Trophoblast cell (in vitro differentiated cells and primary cell): ENCODE measurements at regions not wholly inside any gene's neighbourhood (a gene's known extent, or its start where the extent isn't known, plus 50 kb on each side); places are given as distances from the start of the nearest gene placed in this dataset.

Source experiments
- DNase-seq, 2 donors: peaks; one replicate each; pipeline ENCODE4 v3.0.0-alpha.2; 2016
- H2AFZ ChIP-seq: 2 replicates; pipeline ENCODE4 v1.6.1; 2013; ENCODE audit warnings: low read length, moderate library complexity, mild to moderate bottlenecking; ENCODE audit not compliant: insufficient read depth, poor library complexity
- H2AK5ac ChIP-seq: 2 replicates; pipeline ENCODE4 v1.6.1; 2013; ENCODE audit warnings: mild to moderate bottlenecking, low read length
- H2BK120ac ChIP-seq: 2 replicates; pipeline ENCODE4 v1.6.1; 2013; ENCODE audit warnings: low read length, mild to moderate bottlenecking, moderate library complexity; ENCODE audit not compliant: insufficient read depth, poor library complexity
- H2BK12ac ChIP-seq: 2 replicates; pipeline ENCODE4 v1.6.1; 2013; ENCODE audit warnings: mild to moderate bottlenecking, low read length, moderate library complexity
- H2BK5ac ChIP-seq: 2 replicates; pipeline ENCODE4 v1.6.1; 2013; ENCODE audit warnings: low read length, low read depth, moderate library complexity, mild to moderate bottlenecking; ENCODE audit not compliant: poor library complexity
- H3K14ac ChIP-seq: 2 replicates; pipeline ENCODE4 v1.6.1; 2013; ENCODE audit warnings: mild to moderate bottlenecking, low read length
- H3K18ac ChIP-seq: 2 replicates; pipeline ENCODE4 v1.6.1; 2013; ENCODE audit warnings: mild to moderate bottlenecking, low read length
- H3K23ac ChIP-seq: 2 replicates; pipeline ENCODE4 v1.6.1; 2013; ENCODE audit warnings: low read length
- H3K27ac ChIP-seq: 2 replicates; pipeline ENCODE4 v1.5.1; 2013; ENCODE audit warnings: low read depth, mild to moderate bottlenecking, inconsistent platforms, low read length, moderate library complexity
- H3K27me3 ChIP-seq: 2 replicates; pipeline ENCODE4 v1.6.1; 2013; ENCODE audit warnings: inconsistent platforms, mild to moderate bottlenecking, low read length, moderate library complexity; ENCODE audit not compliant: insufficient read depth
- H3K36me3 ChIP-seq, 2 experiments: 1 replicate in 1 of 2; 2 replicates in 1 of 2; pipeline ENCODE4 v1.6.1; 2013; ENCODE audit warnings: low read length in 2 of 2, mild to moderate bottlenecking in 2 of 2, moderate library complexity in 1 of 2; ENCODE audit not compliant: insufficient read depth in 2 of 2, control insufficient read depth in 1 of 2
- H3K4ac ChIP-seq: 2 replicates; pipeline ENCODE4 v1.6.1; 2013; ENCODE audit warnings: low read depth, mild to moderate bottlenecking, low read length, moderate library complexity
- H3K4me1 ChIP-seq, 2 experiments: 1 replicate in 1 of 2; 2 replicates in 1 of 2; pipeline ENCODE4 v1.6.1; 2013; ENCODE audit warnings: low read length in 2 of 2, mild to moderate bottlenecking in 2 of 2, moderate library complexity in 1 of 2; ENCODE audit not compliant: insufficient read depth in 2 of 2, control insufficient read depth in 1 of 2
- H3K4me2 ChIP-seq: 2 replicates; pipeline ENCODE4 v1.6.1; 2013; ENCODE audit warnings: inconsistent platforms, mild to moderate bottlenecking, low read length, moderate library complexity
- H3K4me3 ChIP-seq: 2 replicates; pipeline ENCODE4 v1.5.1; 2013; ENCODE audit warnings: mild to moderate bottlenecking, low read depth, low read length, inconsistent platforms
- H3K79me1 ChIP-seq: one replicate; pipeline ENCODE4 v1.6.1; 2013; ENCODE audit warnings: low read length
- H3K79me2 ChIP-seq: 2 replicates; pipeline ENCODE4 v1.6.1; 2013; ENCODE audit warnings: low read length, mild to moderate bottlenecking; ENCODE audit not compliant: control insufficient read depth, insufficient read depth, poor library complexity
- H3K9ac ChIP-seq: 2 replicates; pipeline ENCODE4 v1.6.1; 2013; ENCODE audit warnings: mild to moderate bottlenecking, low read length
- H3K9me3 ChIP-seq: 2 replicates; pipeline ENCODE4 v1.6.1; 2013; ENCODE audit warnings: low read depth, mild to moderate bottlenecking, control low read depth, inconsistent platforms, low read length; ENCODE audit not compliant: insufficient read depth
- H4K12ac ChIP-seq: 2 replicates; pipeline ENCODE4 v1.6.1; 2013; ENCODE audit warnings: low read depth, mild to moderate bottlenecking, low read length, moderate library complexity
- H4K8ac ChIP-seq: 2 replicates; pipeline ENCODE4 v1.6.1; 2013; ENCODE audit warnings: low read depth, mild to moderate bottlenecking, low read length, moderate library complexity
- H4K91ac ChIP-seq: one replicate; pipeline ENCODE4 v1.6.1; 2013; ENCODE audit warnings: low read depth, mild to moderate bottlenecking, low read length, moderate library complexity
- WGBS: extraction: QIAGEN DNeasy Blood & Tissue Kit; methylation state at CpG from one replicate; pipeline ENCODE4 v1.1.7; 2013; ENCODE audit warnings: missing lambda C conversion rate; ENCODE audit not compliant: insufficient read length, insufficient coverage; ENCODE audit errors: extremely low coverage; 5-methylcytosine and 5-hydroxymethylcytosine counted together

- Histone ChIP-seq H4K12ac (no peak overlapping the region), H2AK5ac (no peak overlapping the region), H3K23ac (no peak overlapping the region), H3K4me2 (no peak overlapping the region), H3K9ac (no peak overlapping the region), H3K18ac (no peak overlapping the region), H4K8ac (peak overlapping the region; percentile 62), H2BK5ac (peak overlapping the region; percentile 86), H4K91ac (peak overlapping the region; percentile 96), H3K27me3 (no peaks in the 10 kb centered on the region), H2BK120ac (peak overlapping the region; percentile 90), H3K4me3 (no peak overlapping the region), H3K36me3 (peaks cover 0 to 1% of the 10 kb centered on the region in 2 experiments), H2AFZ (no peak overlapping the region), H3K79me1 (peaks cover 37% of the 10 kb centered on the region), H2BK12ac (peak overlapping the region; percentile 89), H3K79me2 (no peaks in the 10 kb centered on the region), H3K9me3 (peaks cover 3% of the 10 kb centered on the region), H3K4me1 (peaks cover 11 to 19% of the 10 kb centered on the region in 2 experiments), H3K27ac (peak overlapping the region; percentile 86), H3K14ac (peak overlapping the region; percentile 68), H3K4ac (peak overlapping the region; percentile 52)
- DNase-seq = peak; percentile 71 to 90
- WGBS = no CpG with 5 or more reads among the region's 3 CpGs
Measured at GRCh38 chr5:174383210-174384167, 338.0 kb downstream of the NSG2 start.

DNA sequence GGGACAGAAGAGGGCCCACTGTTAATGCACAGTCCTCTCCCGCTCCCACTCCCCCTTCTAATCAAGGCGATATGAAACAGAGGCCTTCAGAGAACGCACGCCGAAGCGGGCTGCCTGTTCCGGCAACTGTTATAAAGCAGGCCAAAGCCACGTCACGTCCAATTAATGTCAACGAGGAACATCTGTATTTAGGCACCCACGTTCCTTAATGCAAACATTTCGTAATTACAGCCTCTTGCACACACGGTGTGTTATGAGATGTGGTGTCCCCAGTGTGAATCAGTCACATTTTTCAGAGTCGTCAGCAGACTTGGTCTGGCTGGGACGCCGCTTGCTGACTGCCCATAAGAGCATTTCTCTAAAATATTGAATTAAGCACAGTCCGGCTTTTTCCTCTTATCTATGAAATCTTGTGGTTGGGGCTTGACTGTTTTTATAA is 339.0 kb downstream of the NSG2 start:
- Histone ChIP-seq H3K9ac (no peak overlapping the region), H2BK120ac (peak overlapping the region; percentile 16), H3K36me3 (no peaks in the 10 kb centered on the region), H3K27me3 (no peaks in the 10 kb centered on the region), H3K4ac (no peak overlapping the region), H3K18ac (no peak overlapping the region), H3K14ac (peak overlapping the region; percentile 41), H2AK5ac (no peak overlapping the region), H3K79me1 (peaks cover 36% of the 10 kb centered on the region), H2AFZ (no peak overlapping the region), H3K27ac (peak overlapping the region; percentile 86), H3K23ac (no peak overlapping the region), H3K4me3 (no peak overlapping the region), H3K79me2 (no peaks in the 10 kb centered on the region), H4K12ac (no peak overlapping the region), H3K9me3 (no peaks in the 10 kb centered on the region), H4K91ac (peak overlapping the region; percentile 92), H4K8ac (peak overlapping the region; percentile 41), H2BK5ac (peak overlapping the region; percentile 18), H2BK12ac (peak overlapping the region; percentile 52), H3K4me2 (no peak overlapping the region), H3K4me1 (peaks cover 11 to 19% of the 10 kb centered on the region in 2 experiments)
- peak; percentile 85 to 93 for DNase-seq
- WGBS = no CpG with 5 or more reads among the region's 17 CpGs

DNA sequence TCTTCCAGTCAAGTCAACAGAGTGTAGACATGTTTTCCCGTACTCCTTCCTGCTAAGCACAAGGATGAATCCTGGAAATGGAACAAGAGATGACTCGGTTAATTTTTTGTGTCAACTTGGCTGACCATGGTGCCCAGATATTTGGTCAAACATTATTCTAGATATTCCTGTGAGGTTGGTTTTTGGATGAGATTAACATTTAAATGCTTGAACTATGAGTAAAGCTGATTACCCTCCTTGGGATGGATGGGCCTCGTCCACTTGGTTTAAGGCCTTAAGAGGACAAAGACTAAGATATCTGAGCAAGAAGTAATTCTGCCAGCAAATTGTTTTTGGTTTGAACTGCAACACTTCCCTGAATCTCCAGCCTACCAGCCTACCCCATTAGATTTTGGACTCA is 338.1 kb upstream of the MSX2 start:
- H2BK5ac ChIP-seq = no peak overlapping the region
- H2AK5ac ChIP-seq = no peak overlapping the region
- H2AFZ ChIP-seq = no peak overlapping the region
- H3K23ac ChIP-seq = no peak overlapping the region
- no peak overlapping the region for H3K9ac ChIP-seq
- no peak overlapping the region for H4K8ac ChIP-seq
- peak overlapping the region; percentile 56 for H2BK12ac ChIP-seq
- H3K79me1 ChIP-seq = peaks cover 33% of the 10 kb centered on the region
- H3K9me3 ChIP-seq = no peaks in the 10 kb centered on the region
- no peak overlapping the region for H2BK120ac ChIP-seq
- DNase-seq = peak in 1 of 2 donors; percentile 28
- H3K4ac ChIP-seq = no peak overlapping the region
- WGBS = no CpG with 5 or more reads among the region's 3 CpGs
- no peaks in the 10 kb centered on the region for H3K79me2 ChIP-seq
- H3K36me3 ChIP-seq = no peaks in the 10 kb centered on the region
- no peak overlapping the region for H3K4me2 ChIP-seq
- H3K4me3 ChIP-seq = no peak overlapping the region
- H3K14ac ChIP-seq = no peak overlapping the region
- no peaks in the 10 kb centered on the region for H3K27me3 ChIP-seq
- peaks cover 11 to 19% of the 10 kb centered on the region in 2 experiments for H3K4me1 ChIP-seq
- no peak overlapping the region for H3K27ac ChIP-seq
- H3K18ac ChIP-seq = no peak overlapping the region
- no peak overlapping the region for H4K91ac ChIP-seq
- no peak overlapping the region for H4K12ac ChIP-seq

- Histone ChIP-seq H2BK12ac (peak overlapping the region; percentile 43), H2BK120ac (peak overlapping the region; percentile 52), H3K9ac (no peak overlapping the region), H3K23ac (no peak overlapping the region), H3K27me3 (no peaks in the 10 kb centered on the region), H4K8ac (no peak overlapping the region), H3K4ac (peak overlapping the region; percentile 34), H3K14ac (peak overlapping the region; percentile 33), H2BK5ac (peak overlapping the region; percentile 14), H3K79me1 (peaks cover 32% of the 10 kb centered on the region), H4K12ac (no peak overlapping the region), H3K27ac (no peak overlapping the region), H3K9me3 (no peaks in the 10 kb centered on the region), H3K4me2 (no peak overlapping the region), H3K4me3 (no peak overlapping the region), H4K91ac (peak overlapping the region; percentile 86), H2AK5ac (peak overlapping the region; percentile 38), H3K4me1 (peaks cover 11 to 19% of the 10 kb centered on the region in 2 experiments), H3K36me3 (no peaks in the 10 kb centered on the region), H3K18ac (peak overlapping the region; percentile 13), H3K79me2 (no peaks in the 10 kb centered on the region), H2AFZ (no peak overlapping the region)
- no peak for DNase-seq
- no CpG with 5 or more reads among the region's 2 CpGs for WGBS
Measured at GRCh38 chr5:174386846-174387245, 337.5 kb upstream of the MSX2 start.
